Smooth muscle cell (in vitro differentiated cells): ENCODE measurements at regions not wholly inside any gene's neighbourhood (a gene's known extent, or its start where the extent isn't known, plus 50 kb on each side); places are given as distances from the start of the nearest gene placed in this dataset.

Experiments used
- DNase-seq: peaks from one replicate; lab custom pipeline; 2025; ENCODE audit not compliant: unreplicated experiment; lab: John Stamatoyannopoulos, UW
- H2AFZ ChIP-seq: fragments of 200-600 bp; sonication (generic); 2 replicates; pipeline ENCODE4 v1.6.0; 2016; ENCODE audit warnings: antibody characterized with exemption, low read depth, mild to moderate bottlenecking
- H3F3A ChIP-seq: fragments of 200-600 bp; sonication (generic); 2 replicates; pipeline ENCODE4 v1.6.0; 2017; ENCODE audit warnings: antibody characterized with exemption, low read depth
- H3K27ac ChIP-seq: fragments of 200-600 bp; sonication (generic); 2 replicates; pipeline ENCODE4 v1.5.1; 2016; ENCODE audit warnings: low read depth, mild to moderate bottlenecking
- H3K27me3 ChIP-seq: fragments of 200-600 bp; sonication (generic); 2 replicates; pipeline ENCODE4 v1.6.1; 2016; ENCODE audit warnings: low read depth, mild to moderate bottlenecking
- H3K36me3 ChIP-seq: fragments of 200-600 bp; sonication (generic); 2 replicates; pipeline ENCODE4 v1.5.1; 2016; ENCODE audit warnings: low read depth
- H3K4me1 ChIP-seq: fragments of 200-600 bp; sonication (generic); 2 replicates; pipeline ENCODE4 v1.5.1; 2016; ENCODE audit warnings: low read depth
- H3K4me2 ChIP-seq: fragments of 200-600 bp; sonication (generic); 2 replicates; pipeline ENCODE4 v1.6.0; 2016; ENCODE audit warnings: mild to moderate bottlenecking
- H3K4me3 ChIP-seq: fragments of 200-600 bp; sonication (generic); 2 replicates; pipeline ENCODE4 v1.5.1; 2016; ENCODE audit warnings: mild to moderate bottlenecking
- H3K79me2 ChIP-seq: fragments of 200-600 bp; sonication (generic); 2 replicates; pipeline ENCODE4 v1.6.0; 2016; ENCODE audit warnings: low read depth, mild to moderate bottlenecking
- H3K9ac ChIP-seq: fragments of 200-600 bp; sonication (generic); 2 replicates; pipeline ENCODE4 v1.6.0; 2016; ENCODE audit warnings: low read depth
- H3K9me3 ChIP-seq: fragments of 200-600 bp; sonication (generic); replicated peaks from 2 replicates; pipeline ENCODE4 v1.5.1; 2016; ENCODE audit warnings: low read depth
- H4K20me1 ChIP-seq: fragments of 200-600 bp; sonication (generic); 2 replicates; pipeline ENCODE4 v1.6.0; 2016; ENCODE audit warnings: low read depth
- WGBS: methylation state at CpG from one replicate; pipeline ENCODE4 v1.1.7; 2016; ENCODE audit warnings: low lambda C conversion rate; 5-methylcytosine and 5-hydroxymethylcytosine counted together
- TF ChIP-seq, protein P1 (sequence below): fragments of 200-600 bp; sonication (generic); IDR thresholded peaks from 2 replicates; pipeline ENCODE4 v1.5.1; 2017; ENCODE audit warnings: borderline replicate concordance, mild to moderate bottlenecking, antibody characterized with exemption; ENCODE audit not compliant: insufficient read depth, poor library complexity, severe bottlenecking

DNA sequence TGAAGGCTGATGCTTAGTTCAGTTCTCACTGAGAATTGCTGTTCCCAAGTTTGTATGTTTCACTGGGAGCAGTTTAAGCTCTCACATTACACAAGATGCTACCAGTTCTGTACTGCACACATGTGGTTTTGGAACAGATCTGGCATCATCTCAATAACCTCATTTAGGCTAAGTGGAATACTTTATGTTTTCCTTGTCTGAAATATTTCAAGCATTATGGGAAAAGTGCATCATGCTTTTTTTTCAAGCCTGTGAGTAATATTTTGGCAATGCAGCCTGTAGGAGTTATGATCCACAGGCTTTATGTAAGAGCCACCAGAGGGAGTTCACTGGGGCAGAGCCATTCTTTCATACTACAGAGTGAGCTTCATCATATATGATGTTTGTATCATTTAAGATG, 141.5 kb downstream of the OR4C45 start:
- H3K4me3 ChIP-seq = no peak overlapping the region
- H3K4me1 ChIP-seq = no peaks in the 10 kb centered on the region
- no peaks in the 10 kb centered on the region for H3K36me3 ChIP-seq
- no peaks in the 10 kb centered on the region for H3K27me3 ChIP-seq
- no peaks in the 10 kb centered on the region for H3F3A ChIP-seq
- no peak overlapping the region for H3K4me2 ChIP-seq
- no peak overlapping the region for H3K27ac ChIP-seq
- no peaks in the 10 kb centered on the region for H3K79me2 ChIP-seq
- no peaks in the 10 kb centered on the region for H3K9me3 ChIP-seq
- no peak overlapping the region for H3K9ac ChIP-seq
- DNase-seq = no peak
- H4K20me1 ChIP-seq = no peaks in the 10 kb centered on the region
- TF ChIP-seq, protein P1, sequence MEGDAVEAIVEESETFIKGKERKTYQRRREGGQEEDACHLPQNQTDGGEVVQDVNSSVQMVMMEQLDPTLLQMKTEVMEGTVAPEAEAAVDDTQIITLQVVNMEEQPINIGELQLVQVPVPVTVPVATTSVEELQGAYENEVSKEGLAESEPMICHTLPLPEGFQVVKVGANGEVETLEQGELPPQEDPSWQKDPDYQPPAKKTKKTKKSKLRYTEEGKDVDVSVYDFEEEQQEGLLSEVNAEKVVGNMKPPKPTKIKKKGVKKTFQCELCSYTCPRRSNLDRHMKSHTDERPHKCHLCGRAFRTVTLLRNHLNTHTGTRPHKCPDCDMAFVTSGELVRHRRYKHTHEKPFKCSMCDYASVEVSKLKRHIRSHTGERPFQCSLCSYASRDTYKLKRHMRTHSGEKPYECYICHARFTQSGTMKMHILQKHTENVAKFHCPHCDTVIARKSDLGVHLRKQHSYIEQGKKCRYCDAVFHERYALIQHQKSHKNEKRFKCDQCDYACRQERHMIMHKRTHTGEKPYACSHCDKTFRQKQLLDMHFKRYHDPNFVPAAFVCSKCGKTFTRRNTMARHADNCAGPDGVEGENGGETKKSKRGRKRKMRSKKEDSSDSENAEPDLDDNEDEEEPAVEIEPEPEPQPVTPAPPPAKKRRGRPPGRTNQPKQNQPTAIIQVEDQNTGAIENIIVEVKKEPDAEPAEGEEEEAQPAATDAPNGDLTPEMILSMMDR = no peak
- H2AFZ ChIP-seq = no peak overlapping the region

DNA sequence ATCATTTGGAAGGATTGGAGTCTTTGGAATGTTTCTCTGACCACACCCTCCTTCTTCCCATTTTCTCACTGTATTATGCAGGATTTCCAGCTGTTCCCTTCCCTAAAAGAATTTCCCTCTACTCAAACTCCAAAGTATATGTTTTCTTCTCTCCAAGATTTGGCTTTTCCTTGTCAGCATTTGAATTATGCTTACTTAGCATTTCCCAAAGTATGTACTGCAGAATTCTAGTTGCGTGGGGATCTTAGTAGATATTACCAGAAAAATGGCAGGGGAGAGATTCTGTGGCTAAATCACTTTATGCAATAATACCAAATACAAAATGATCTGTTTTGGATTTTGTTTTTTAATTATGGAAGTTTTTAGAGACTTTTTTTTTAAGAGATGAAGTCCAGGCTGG, 142.3 kb downstream of the OR4C45 start:
- H4K20me1 ChIP-seq = no peaks in the 10 kb centered on the region
- H3K79me2 ChIP-seq = no peaks in the 10 kb centered on the region
- no peak overlapping the region for H3K9ac ChIP-seq
- no peak overlapping the region for H3K4me2 ChIP-seq
- H3K4me1 ChIP-seq = no peaks in the 10 kb centered on the region
- no peak overlapping the region for H2AFZ ChIP-seq
- no peak overlapping the region for H3K27ac ChIP-seq
- H3K4me3 ChIP-seq = no peak overlapping the region
- no peaks in the 10 kb centered on the region for H3K9me3 ChIP-seq
- H3K27me3 ChIP-seq = no peaks in the 10 kb centered on the region
- DNase-seq = no peak
- no peaks in the 10 kb centered on the region for H3K36me3 ChIP-seq
- no peaks in the 10 kb centered on the region for H3F3A ChIP-seq
- 83% methylated on average over 1 of the region's 1 CpG for WGBS
- TF ChIP-seq, protein P1 = no peak

DNA sequence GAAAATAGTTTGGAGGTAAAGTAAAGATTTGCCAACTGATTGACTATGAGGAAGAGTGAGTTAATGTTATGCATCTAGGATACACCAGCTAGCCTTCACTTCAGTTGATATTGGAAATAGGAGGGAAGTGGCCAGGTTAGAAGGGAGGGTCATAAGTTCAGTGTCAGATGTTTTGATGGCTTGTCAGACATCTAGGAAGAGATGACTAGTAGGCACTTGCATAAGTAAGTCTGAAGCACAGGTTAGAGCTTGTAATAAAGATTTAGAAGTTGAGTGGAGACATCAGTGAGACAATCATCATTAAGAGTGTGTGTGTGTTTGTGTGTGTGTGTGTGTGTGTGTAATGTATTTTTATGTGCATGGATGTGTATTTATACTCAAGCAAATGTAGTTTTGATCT, 146.1 kb downstream of the OR4C45 start:
- H4K20me1 ChIP-seq = no peaks in the 10 kb centered on the region
- TF ChIP-seq, protein P1 = no peak

DNA sequence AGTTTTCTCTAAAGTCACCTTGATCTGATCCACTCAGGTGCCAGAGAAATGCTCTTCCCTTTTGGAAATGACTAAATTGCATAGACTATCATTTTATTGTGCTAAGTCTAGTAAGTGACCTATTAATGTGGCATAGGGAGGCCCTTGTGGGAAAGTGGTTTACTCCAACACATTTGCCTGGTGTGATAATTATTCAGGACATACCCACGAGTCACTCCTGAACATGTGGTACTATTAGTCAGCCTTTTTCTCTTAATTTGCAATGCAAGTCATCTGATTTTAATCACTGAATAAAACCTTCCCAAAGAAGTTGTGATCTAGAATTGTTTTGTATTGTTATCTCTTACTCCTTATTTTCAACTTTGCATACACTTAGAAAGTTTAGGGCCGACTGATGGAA, 148.7 kb downstream of the OR4C45 start:
- 71% methylated on average over 2 of the region's 2 CpGs for WGBS
- DNase-seq = no peak

More for the DNA sequence above, 146.1 kb downstream of the OR4C45 start:
- Histone ChIP-seq H2AFZ (no peak overlapping the region), H3K9me3 (no peaks in the 10 kb centered on the region), H3K9ac (no peak overlapping the region), H3K36me3 (no peaks in the 10 kb centered on the region), H3K4me3 (no peak overlapping the region), H3K27me3 (no peaks in the 10 kb centered on the region), H3K79me2 (no peaks in the 10 kb centered on the region), H3K4me1 (no peaks in the 10 kb centered on the region), H3K27ac (no peak overlapping the region), H3K4me2 (no peak overlapping the region), H3F3A (no peaks in the 10 kb centered on the region)
- no peak for DNase-seq

More for the DNA sequence above, 148.7 kb downstream of the OR4C45 start:
- no peak overlapping the region for H3K4me3 ChIP-seq
- H3K27me3 ChIP-seq = no peaks in the 10 kb centered on the region
- TF ChIP-seq, protein P1 = no peak
- H3K36me3 ChIP-seq = no peaks in the 10 kb centered on the region
- no peaks in the 10 kb centered on the region for H3F3A ChIP-seq
- peaks cover 1% of the 10 kb centered on the region for H3K9me3 ChIP-seq
- no peak overlapping the region for H3K27ac ChIP-seq
- no peaks in the 10 kb centered on the region for H3K79me2 ChIP-seq
- H3K9ac ChIP-seq = no peak overlapping the region
- no peaks in the 10 kb centered on the region for H3K4me1 ChIP-seq
- H2AFZ ChIP-seq = no peak overlapping the region
- no peak overlapping the region for H3K4me2 ChIP-seq
- no peaks in the 10 kb centered on the region for H4K20me1 ChIP-seq
